ENCODE measurements at regions not wholly inside any gene's neighbourhood (a gene's known extent, or its start where the extent isn't known, plus 50 kb on each side); places are given as distances from the start of the nearest gene placed in this dataset.

- TF ChIP-seq, protein P1, sequence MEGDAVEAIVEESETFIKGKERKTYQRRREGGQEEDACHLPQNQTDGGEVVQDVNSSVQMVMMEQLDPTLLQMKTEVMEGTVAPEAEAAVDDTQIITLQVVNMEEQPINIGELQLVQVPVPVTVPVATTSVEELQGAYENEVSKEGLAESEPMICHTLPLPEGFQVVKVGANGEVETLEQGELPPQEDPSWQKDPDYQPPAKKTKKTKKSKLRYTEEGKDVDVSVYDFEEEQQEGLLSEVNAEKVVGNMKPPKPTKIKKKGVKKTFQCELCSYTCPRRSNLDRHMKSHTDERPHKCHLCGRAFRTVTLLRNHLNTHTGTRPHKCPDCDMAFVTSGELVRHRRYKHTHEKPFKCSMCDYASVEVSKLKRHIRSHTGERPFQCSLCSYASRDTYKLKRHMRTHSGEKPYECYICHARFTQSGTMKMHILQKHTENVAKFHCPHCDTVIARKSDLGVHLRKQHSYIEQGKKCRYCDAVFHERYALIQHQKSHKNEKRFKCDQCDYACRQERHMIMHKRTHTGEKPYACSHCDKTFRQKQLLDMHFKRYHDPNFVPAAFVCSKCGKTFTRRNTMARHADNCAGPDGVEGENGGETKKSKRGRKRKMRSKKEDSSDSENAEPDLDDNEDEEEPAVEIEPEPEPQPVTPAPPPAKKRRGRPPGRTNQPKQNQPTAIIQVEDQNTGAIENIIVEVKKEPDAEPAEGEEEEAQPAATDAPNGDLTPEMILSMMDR (conservative IDR thresholded peaks at IDR 0.05 in 1 of 2, IDR thresholded peaks at IDR 0.05 in 1 of 2; ENCODE audit: low read depth in 1 of 2, low read length in 2 of 2), result no peak
- no peak for TF ChIP-seq EZH2 (IDR thresholded peaks at IDR 0.05; ENCODE audit: low read length, missing control alignments)
These were observed 246.2 kb upstream of the SEMA3C start for GRCh38 chr7:81165070-81165469.

Measured in fibroblast of lung (primary cell).